GM12873 (cell line): ENCODE measurements at regions not wholly inside any gene's neighbourhood (a gene's known extent, or its start where the extent isn't known, plus 50 kb on each side); places are given as distances from the start of the nearest gene placed in this dataset.

Source experiments
- CTCF ChIP-seq: IDR thresholded peaks from 2 replicates; pipeline ENCODE4 v1.5.1; 2012; ENCODE audit warnings: low read depth, mild to moderate bottlenecking, moderate library complexity, low read length, control low read depth; ENCODE audit not compliant: insufficient read depth; ENCODE audit errors: missing control alignments

- no peak for TF ChIP-seq CTCF
Observed at GRCh38 chr6:87879132-87879861, 168.3 kb upstream of the SPACA1 start.

GRCh38 chr6:87875781-87876180 is 171.9 kb upstream of the SPACA1 start:
- no peak for TF ChIP-seq CTCF

- TF ChIP-seq CTCF = no peak
Observed at GRCh38 chr6:87873556-87873955, 171.5 kb upstream of the AKIRIN2 start.

GRCh38 chr6:87870556-87870955 is 168.5 kb upstream of the AKIRIN2 start:
- TF ChIP-seq CTCF = no peak

- no peak for TF ChIP-seq CTCF
Observed at GRCh38 chr6:87869064-87869905, 167.3 kb upstream of the AKIRIN2 start.

GRCh38 chr6:87860902-87861301 is 158.9 kb upstream of the AKIRIN2 start:
- TF ChIP-seq CTCF = no peak

GRCh38 chr6:87858440-87858839 is 156.4 kb upstream of the AKIRIN2 start:
- TF ChIP-seq CTCF = no peak
